ENCODE measurements at regions not wholly inside any gene's neighbourhood (a gene's known extent, or its start where the extent isn't known, plus 50 kb on each side); places are given as distances from the start of the nearest gene placed in this dataset.

- no peak overlapping the region for H3K4me3 ChIP-seq (IDR thresholded peaks at IDR 0.05; ENCODE audit: insufficient read depth, low read depth, low read length)
- TF ChIP-seq CTCF (conservative IDR thresholded peaks at IDR 0.05; ENCODE audit: low read depth, low read length) = no peak
- H3K4me2 ChIP-seq = no peak overlapping the region
- no peak overlapping the region for H3K9ac ChIP-seq
- H4K20me1 ChIP-seq (ENCODE audit: insufficient read depth) = no peaks in the 10 kb centered on the region
- no peaks in the 10 kb centered on the region for H3K79me2 ChIP-seq (ENCODE audit: insufficient read depth, low read depth)
- no peaks in the 10 kb centered on the region for H3K36me3 ChIP-seq (ENCODE audit: insufficient read depth)
- H3K27me3 ChIP-seq (ENCODE audit: insufficient read depth, low read depth) = no peaks in the 10 kb centered on the region
- H2AFZ ChIP-seq (ENCODE audit: low read depth) = no peak overlapping the region
- H3K27ac ChIP-seq = no peak overlapping the region
- no peaks in the 10 kb centered on the region for H3K4me1 ChIP-seq (ENCODE audit: low read depth, poor library complexity, severe bottlenecking)
Measured at GRCh38 chr5:32842813-32843530, 131.9 kb downstream of the NPR3 start.

- no peak overlapping the region for H2AFZ ChIP-seq (ENCODE audit: low read depth)
- H3K36me3 ChIP-seq (ENCODE audit: insufficient read depth) = no peaks in the 10 kb centered on the region
- no peak for TF ChIP-seq CTCF (conservative IDR thresholded peaks at IDR 0.05; ENCODE audit: low read depth, low read length)
- H3K27me3 ChIP-seq (ENCODE audit: insufficient read depth, low read depth) = no peaks in the 10 kb centered on the region
- no peaks in the 10 kb centered on the region for H3K4me1 ChIP-seq (ENCODE audit: low read depth, poor library complexity, severe bottlenecking)
- H3K27ac ChIP-seq = no peak overlapping the region
- H3K4me2 ChIP-seq = no peak overlapping the region
- H3K4me3 ChIP-seq (IDR thresholded peaks at IDR 0.05; ENCODE audit: insufficient read depth, low read depth, low read length) = no peak overlapping the region
- H3K79me2 ChIP-seq (ENCODE audit: insufficient read depth, low read depth) = no peaks in the 10 kb centered on the region
- no peak overlapping the region for H3K9ac ChIP-seq
- H4K20me1 ChIP-seq (ENCODE audit: insufficient read depth) = no peaks in the 10 kb centered on the region
Measured at GRCh38 chr5:32843531-32843895, 132.4 kb downstream of the NPR3 start.

GRCh38 chr5:32845171-32845570 is 134.1 kb downstream of the NPR3 start:
- H3K4me1 ChIP-seq (ENCODE audit: low read depth, poor library complexity, severe bottlenecking) = no peaks in the 10 kb centered on the region
- H2AFZ ChIP-seq (ENCODE audit: low read depth) = no peak overlapping the region

GRCh38 chr5:32848120-32848519 is 137.0 kb downstream of the NPR3 start:
- Histone ChIP-seq H3K36me3 (ENCODE audit: insufficient read depth) (no peaks in the 10 kb centered on the region), H2AFZ (ENCODE audit: low read depth) (no peak overlapping the region), H4K20me1 (ENCODE audit: insufficient read depth) (no peaks in the 10 kb centered on the region), H3K4me3 (IDR thresholded peaks at IDR 0.05; ENCODE audit: insufficient read depth, low read depth, low read length) (no peak overlapping the region), H3K27me3 (ENCODE audit: insufficient read depth, low read depth) (no peaks in the 10 kb centered on the region), H3K4me1 (ENCODE audit: low read depth, poor library complexity, severe bottlenecking) (no peaks in the 10 kb centered on the region), H3K4me2 (no peak overlapping the region), H3K27ac (no peak overlapping the region), H3K9ac (no peak overlapping the region), H3K79me2 (ENCODE audit: insufficient read depth, low read depth) (no peaks in the 10 kb centered on the region)
- no peak for TF ChIP-seq CTCF (conservative IDR thresholded peaks at IDR 0.05; ENCODE audit: low read depth, low read length)

More at GRCh38 chr5:32845171-32845570, 134.1 kb downstream of the NPR3 start:
- no peaks in the 10 kb centered on the region for H3K27me3 ChIP-seq (ENCODE audit: insufficient read depth, low read depth)
- H3K79me2 ChIP-seq (ENCODE audit: insufficient read depth, low read depth) = no peaks in the 10 kb centered on the region
- no peaks in the 10 kb centered on the region for H4K20me1 ChIP-seq (ENCODE audit: insufficient read depth)
- H3K36me3 ChIP-seq (ENCODE audit: insufficient read depth) = no peaks in the 10 kb centered on the region
- H3K9ac ChIP-seq = no peak overlapping the region
- H3K4me3 ChIP-seq (IDR thresholded peaks at IDR 0.05; ENCODE audit: insufficient read depth, low read depth, low read length) = no peak overlapping the region
- no peak overlapping the region for H3K4me2 ChIP-seq
- TF ChIP-seq CTCF (conservative IDR thresholded peaks at IDR 0.05; ENCODE audit: low read depth, low read length) = no peak
- no peak overlapping the region for H3K27ac ChIP-seq

Data from KMS-11 (cell line).